ENCODE measurements at regions not wholly inside any gene's neighbourhood (a gene's known extent, or its start where the extent isn't known, plus 50 kb on each side); places are given as distances from the start of the nearest gene placed in this dataset.
A peak's percentile ranks its signal among the peaks of the same experiment; 100 is the strongest.

DNA sequence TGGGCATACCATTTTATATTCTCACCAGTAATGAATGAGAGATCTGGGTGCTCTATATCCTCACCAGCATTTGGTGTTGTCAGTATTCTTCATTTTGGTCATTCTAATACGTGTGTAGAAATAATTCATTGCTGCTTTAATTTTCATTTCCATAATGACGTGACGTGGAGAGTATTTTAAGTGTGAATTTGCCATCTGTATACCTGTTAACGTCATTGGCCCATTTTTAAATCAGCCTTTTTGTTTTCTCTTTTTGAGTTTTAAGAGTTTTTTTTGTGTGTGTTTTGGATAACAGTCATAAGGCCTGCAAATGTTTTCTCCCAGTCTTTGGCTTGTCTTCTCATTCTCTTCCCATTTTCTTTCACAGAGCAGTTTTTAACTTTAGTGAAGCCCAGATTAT lies 74.4 kb upstream of the SYT1 start:
- H3K27ac ChIP-seq, result no peak overlapping the region
- DNase-seq, result no peak
- no peak overlapping the region for H3K4me3 ChIP-seq
- H3K36me3 ChIP-seq, result no peaks in the 10 kb centered on the region
- H3K4me1 ChIP-seq, result no peaks in the 10 kb centered on the region
- no peaks in the 10 kb centered on the region for H3K27me3 ChIP-seq
- H3K9me3 ChIP-seq (replicated peaks), result no peaks in the 10 kb centered on the region; the same call in 1 of the 2 replicates

DNA sequence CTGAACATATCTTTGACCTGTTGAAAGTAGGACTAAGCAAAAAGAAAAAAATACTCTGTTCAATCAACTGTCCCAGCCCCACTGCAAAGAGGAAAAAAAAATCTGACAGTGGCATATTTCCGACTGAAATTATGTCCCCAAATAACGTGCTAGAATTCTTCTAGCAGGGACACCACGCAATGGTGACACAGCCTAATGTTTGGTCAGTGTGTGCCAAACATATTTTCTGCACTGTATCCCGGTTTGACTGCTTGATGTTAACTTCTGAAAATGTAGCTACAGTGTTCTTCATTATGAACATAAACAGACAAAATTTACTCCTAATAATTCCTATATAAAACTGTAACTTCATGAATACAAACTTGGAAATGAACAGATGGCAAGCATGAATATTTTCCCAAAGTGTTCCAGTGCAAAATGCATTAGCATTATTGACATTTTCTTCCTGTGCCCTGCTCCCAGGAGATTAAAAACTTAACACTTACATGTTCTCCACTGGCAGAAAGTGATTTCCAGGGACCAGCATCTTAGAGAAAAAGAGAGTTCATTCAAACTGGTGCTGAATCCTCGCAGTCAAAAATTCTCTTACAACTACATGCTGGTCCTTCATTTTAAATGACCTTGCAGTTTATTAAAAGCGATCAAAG lies 72.4 kb upstream of the SYT1 start:
- Histone ChIP-seq H3K36me3 (no peaks in the 10 kb centered on the region), H3K4me1 (no peaks in the 10 kb centered on the region), H3K27me3 (no peaks in the 10 kb centered on the region), H3K4me3 (no peak overlapping the region), H3K9me3 (replicated peaks) (no peaks in the 10 kb centered on the region), H3K27ac (no peak overlapping the region)
- DNase-seq, result no peak

DNA sequence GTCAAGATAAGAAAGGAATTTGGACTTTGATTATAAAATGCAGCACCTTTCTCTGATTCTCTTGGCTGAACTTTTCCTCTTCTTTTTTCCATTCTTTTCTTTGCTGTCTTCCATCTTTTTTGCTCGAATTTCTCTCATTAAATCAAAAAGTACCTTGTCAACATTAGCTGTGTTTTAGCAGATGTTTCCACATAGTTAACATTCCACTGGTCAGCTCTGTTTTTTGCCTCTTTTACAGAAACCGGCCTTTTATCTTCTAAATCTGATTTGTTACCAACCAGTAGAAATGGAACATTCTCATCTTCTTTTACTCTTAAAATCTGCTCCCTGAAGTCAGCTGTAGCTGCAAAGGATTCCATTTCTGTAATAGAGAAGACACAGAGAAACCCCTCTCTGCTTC lies 71.1 kb upstream of the SYT1 start:
- Histone ChIP-seq H3K36me3 (no peaks in the 10 kb centered on the region), H3K27me3 (no peaks in the 10 kb centered on the region), H3K4me3 (no peak overlapping the region), H3K9me3 (replicated peaks) (no peaks in the 10 kb centered on the region), H3K4me1 (no peaks in the 10 kb centered on the region), H3K27ac (no peak overlapping the region)
- DNase-seq, result no peak

DNA sequence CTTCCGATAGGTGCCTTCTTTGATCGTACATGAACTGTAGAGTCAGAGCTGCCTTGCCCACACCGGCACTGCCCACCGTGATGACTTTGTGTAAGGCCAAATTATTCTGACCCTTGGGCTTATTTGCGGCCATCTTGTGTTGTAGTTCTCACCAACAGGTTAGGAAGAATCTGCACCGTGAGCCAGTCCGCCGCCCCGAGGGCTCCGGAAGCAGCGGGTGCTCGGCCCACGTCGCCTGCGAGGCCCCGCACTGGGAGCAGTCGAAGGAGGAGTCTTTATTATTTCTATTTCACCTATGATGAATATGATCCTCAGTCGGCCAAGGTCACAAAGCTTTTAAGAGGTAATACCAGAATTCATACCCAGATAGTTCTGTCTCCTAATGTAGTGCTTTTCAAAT lies 70.6 kb upstream of the SYT1 start:
- H3K4me3 ChIP-seq, result no peak overlapping the region
- H3K9me3 ChIP-seq (replicated peaks), result no peaks in the 10 kb centered on the region
- no peaks in the 10 kb centered on the region for H3K27me3 ChIP-seq
- no peak overlapping the region for H3K27ac ChIP-seq
- no peaks in the 10 kb centered on the region for H3K4me1 ChIP-seq
- no peaks in the 10 kb centered on the region for H3K36me3 ChIP-seq
- no peak for DNase-seq

DNA sequence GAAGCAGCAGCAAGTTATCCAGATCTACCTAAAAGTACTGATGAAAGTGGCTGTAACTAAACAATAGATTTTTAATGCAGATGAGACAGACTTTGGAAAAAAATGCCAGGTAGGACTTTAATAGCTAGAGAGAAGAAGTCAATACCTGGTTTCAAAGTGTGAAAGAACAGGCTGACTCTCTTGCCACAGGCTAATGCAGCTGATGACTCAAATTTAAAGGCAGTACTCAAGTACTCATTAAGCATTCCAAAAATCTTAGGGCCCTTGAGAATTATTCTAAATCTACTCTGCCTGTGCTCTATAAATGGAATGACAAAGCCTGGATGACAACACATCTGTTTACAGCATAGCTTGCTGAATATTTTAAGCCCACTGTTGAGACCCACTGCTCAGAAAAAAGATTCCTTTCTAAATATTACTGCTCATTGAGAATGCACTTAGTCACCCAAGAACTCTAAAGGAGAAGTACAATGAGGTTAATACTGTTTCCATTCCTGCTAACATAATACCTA lies 68.6 kb upstream of the SYT1 start:
- DNase-seq, result no peak

DNA sequence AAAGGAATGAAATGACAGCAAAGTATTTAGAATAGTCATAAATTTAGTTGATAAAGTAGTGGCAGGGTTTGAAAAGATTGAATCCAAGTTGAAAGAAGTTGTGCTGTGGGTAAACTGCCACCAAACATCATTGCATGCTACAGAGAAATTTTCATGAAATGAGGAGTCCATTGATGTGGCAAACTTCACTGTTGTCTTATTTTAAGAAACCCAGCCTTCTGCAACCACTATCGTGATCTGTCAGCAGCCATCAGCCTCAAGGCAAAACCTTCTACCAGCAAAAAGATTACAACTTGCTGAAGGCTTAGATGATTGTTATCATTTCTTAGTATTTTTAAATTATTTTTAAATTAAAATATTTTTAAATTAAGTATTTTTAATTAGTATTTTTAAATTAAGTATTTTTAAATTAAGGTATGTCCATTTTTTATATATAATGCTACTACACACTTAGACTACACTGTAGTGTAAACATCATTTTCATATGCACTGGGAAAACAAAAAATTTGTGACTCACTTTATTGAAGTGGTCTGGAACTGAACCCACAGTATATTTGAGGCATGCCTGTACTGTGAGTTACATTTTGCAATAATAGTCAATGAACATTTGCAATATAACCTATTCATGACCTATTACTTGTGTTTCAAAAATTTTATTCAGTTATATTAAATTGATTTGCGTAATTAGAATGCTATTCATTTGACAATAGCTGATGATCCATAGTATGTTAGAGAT lies 67.2 kb upstream of the SYT1 start:
- no peaks in the 10 kb centered on the region for H3K27me3 ChIP-seq
- no peaks in the 10 kb centered on the region for H3K9me3 ChIP-seq (replicated peaks)
- H3K27ac ChIP-seq, result no peak overlapping the region
- DNase-seq, result no peak
- H3K4me3 ChIP-seq, result no peak overlapping the region
- peaks cover 2% of the 10 kb centered on the region; the same call in 1 of the 2 replicates for H3K4me1 ChIP-seq
- H3K36me3 ChIP-seq, result no peaks in the 10 kb centered on the region

More for the DNA sequence above, 68.6 kb upstream of the SYT1 start:
- Histone ChIP-seq H3K36me3 (no peaks in the 10 kb centered on the region), H3K4me3 (no peak overlapping the region), H3K27ac (no peak overlapping the region), H3K4me1 (no peaks in the 10 kb centered on the region), H3K27me3 (no peaks in the 10 kb centered on the region), H3K9me3 (replicated peaks) (no peaks in the 10 kb centered on the region)

DNA sequence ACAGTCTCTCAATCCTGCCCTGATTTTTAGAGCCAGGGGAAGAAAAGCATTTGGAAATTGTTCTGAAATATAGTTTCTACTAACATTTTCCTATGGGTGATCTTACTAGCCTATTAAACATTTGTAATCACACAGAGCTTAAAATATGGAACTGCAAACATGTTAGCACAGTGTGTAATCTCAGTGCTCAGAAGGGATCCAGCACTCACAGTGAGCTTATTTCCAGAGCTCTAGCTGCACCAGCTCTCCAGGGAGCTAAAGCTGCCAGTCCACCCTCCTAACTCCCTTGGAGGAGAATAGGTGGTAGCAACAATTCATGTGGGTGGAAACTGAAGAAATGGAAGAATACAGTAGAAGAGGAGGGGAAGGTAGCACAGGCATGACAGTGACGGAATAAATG lies 64.9 kb upstream of the SYT1 start:
- Histone ChIP-seq H3K36me3 (no peaks in the 10 kb centered on the region), H3K4me1 (peaks cover 5% of the 10 kb centered on the region), H3K27ac (no peak overlapping the region), H3K4me3 (no peak overlapping the region), H3K9me3 (replicated peaks) (no peaks in the 10 kb centered on the region), H3K27me3 (no peaks in the 10 kb centered on the region)
- no peak for DNase-seq

DNA sequence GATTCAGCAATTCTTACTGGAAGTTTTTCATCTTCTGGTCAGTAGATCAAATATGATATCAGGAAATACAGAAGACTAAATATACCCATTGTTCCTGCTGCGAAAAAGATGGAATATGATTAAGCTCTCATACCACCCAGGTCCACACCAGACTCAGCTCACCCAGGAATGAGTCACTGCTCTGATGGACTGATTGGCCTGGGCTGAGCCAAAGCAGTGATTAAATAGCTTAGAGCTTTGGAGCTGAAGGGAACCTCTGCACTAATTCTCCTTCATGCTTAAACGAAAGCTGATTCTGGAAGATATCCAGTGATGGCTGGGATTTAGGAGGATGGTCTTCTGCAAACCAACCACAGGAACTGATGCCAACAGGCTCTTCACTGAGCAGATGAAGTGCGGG lies 62.0 kb upstream of the SYT1 start:
- DNase-seq, result peak; percentile 46 to 61
- no peak overlapping the region for H3K27ac ChIP-seq

DNA sequence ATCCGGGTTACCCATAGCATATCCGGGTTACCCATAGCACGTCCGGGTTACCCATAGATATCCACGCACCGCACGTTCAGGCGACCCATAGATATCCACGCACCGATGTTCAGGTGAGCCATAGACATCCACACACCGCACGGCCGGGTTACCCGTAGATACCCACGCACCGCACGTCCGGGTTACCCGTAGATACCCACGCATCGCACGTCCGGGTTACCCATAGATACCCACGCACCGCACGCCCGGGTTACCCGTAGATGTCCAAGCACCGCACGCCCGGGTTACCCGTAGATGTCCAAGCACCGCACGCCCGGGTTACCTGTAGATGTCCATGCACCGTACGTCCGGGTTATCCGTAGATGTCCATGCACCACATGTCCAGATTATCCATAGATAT lies 60.3 kb upstream of the SYT1 start:
- DNase-seq, result no peak
- Histone ChIP-seq H3K4me3 (no peak overlapping the region), H3K36me3 (no peaks in the 10 kb centered on the region), H3K27me3 (no peaks in the 10 kb centered on the region), H3K9me3 (replicated peaks) (no peaks in the 10 kb centered on the region), H3K27ac (no peak overlapping the region), H3K4me1 (peaks cover 5% of the 10 kb centered on the region)

More for the DNA sequence above, 62.0 kb upstream of the SYT1 start:
- Histone ChIP-seq H3K4me1 (peaks cover 5% of the 10 kb centered on the region), H3K36me3 (no peaks in the 10 kb centered on the region), H3K9me3 (replicated peaks) (no peaks in the 10 kb centered on the region), H3K4me3 (no peak overlapping the region), H3K27me3 (no peaks in the 10 kb centered on the region)

All from SJCRH30 (cell line).